K562 (cell line): ENCODE measurements at regions not wholly inside any gene's neighbourhood (a gene's known extent, or its start where the extent isn't known, plus 50 kb on each side); places are given as distances from the start of the nearest gene placed in this dataset.

ENCODE experiments used
- ATAC-seq: fragments of 200-7000 bp; cut with Tn5 transposase; 3 replicates; pipeline ENCODE4 v1.9.1; 2020; ENCODE audit warnings: moderate library complexity
- BruUV-seq: library from RNA; stranded (reverse); fragments of 400-500 nt; replicated peaks from 2 replicates; lab custom pipeline; 2021; lab: Mats Ljungman, UMichigan
- CTCF ChIA-PET: fragments of 300-600 bp; formaldehyde crosslinking; extraction: SDS; loops from one replicate; lab custom pipeline; 2021; ENCODE audit warnings: low intra/inter-chr PET ratio; lab: Yijun Ruan, JAX
- POLR2A ChIA-PET: fragments of 300-600, 350-650 bp; sonication (Branson Sonifier 250); formaldehyde crosslinking; extraction: SDS; loops from one replicate; lab custom pipeline; 2021; ENCODE audit warnings: antibody characterized with exemption, inconsistent platforms; lab: Yijun Ruan, JAX
- DNase-seq, 4 experiments: peaks; one replicate each; pipeline versions ENCODE4 v3.0.0 to v3.0.0-alpha.2; 2011 to 2018; ENCODE audit warnings: low spot score in 3 of 4, mixed read lengths in 3 of 4; ENCODE audit errors: extremely low read depth in 1 of 4
- FAIRE-seq: peaks from 2 replicates; lab custom pipeline; 2011; peaks lifted over from hg19 to GRCh38; lab: Jason Lieb, UNC
- H2AFZ ChIP-seq: 2 replicates; pipeline ENCODE4 v1.6.0; 2011; ENCODE audit warnings: low read depth, low read length, control low read depth, inconsistent platforms
- H3K27ac ChIP-seq: fragments of 200-600 bp; 3 replicates; pipeline ENCODE4 v1.8.0; 2011; ENCODE audit warnings: low read depth, mild to moderate bottlenecking, control low read depth, inconsistent platforms, low read length, moderate library complexity, mixed read lengths; ENCODE audit errors: extremely low read depth
- H3K27me3 ChIP-seq, 2 experiments: fragments of 300-600 bp in 1 of 2; 2 replicates in 1 of 2; 3 replicates in 1 of 2; pipeline versions ENCODE4 v1.6.0 to v1.8.0; 2011; ENCODE audit warnings: inconsistent platforms in 2 of 2, low read length in 2 of 2, mild to moderate bottlenecking in 1 of 2, mixed read lengths in 1 of 2, moderate library complexity in 1 of 2; ENCODE audit not compliant: control insufficient read depth in 2 of 2, insufficient read depth in 2 of 2
- H3K36me3 ChIP-seq: fragments of 300-600 bp; 3 replicates; pipeline ENCODE4 v1.8.0; 2011; ENCODE audit warnings: mild to moderate bottlenecking, low read length, inconsistent platforms; ENCODE audit not compliant: control insufficient read depth, insufficient read depth
- H3K4me1 ChIP-seq, 2 experiments: fragments of 200-600 bp in 1 of 2; replicated peaks in 1 of 2; 2 replicates in 1 of 2; 3 replicates in 1 of 2; pipeline versions ENCODE4 v1.5.1 to v1.8.0; 2011; ENCODE audit warnings: inconsistent platforms in 2 of 2, low read length in 2 of 2, mild to moderate bottlenecking in 1 of 2, mixed read lengths in 1 of 2, moderate library complexity in 1 of 2; ENCODE audit not compliant: control insufficient read depth in 2 of 2, insufficient read depth in 2 of 2
- H3K4me2 ChIP-seq: 2 replicates; pipeline ENCODE4 v1.6.1; 2011; ENCODE audit warnings: low read length, control low read depth, inconsistent platforms, mixed read lengths; ENCODE audit not compliant: insufficient read depth
- H3K4me3 ChIP-seq: fragments of 200-600 bp; sonication (generic), shearing (Covaris generic); 2 replicates; pipeline ENCODE4 v1.5.1; 2016; ENCODE audit warnings: control low read depth, inconsistent platforms
- H3K79me2 ChIP-seq: fragments of 200-600 bp; 3 replicates; pipeline ENCODE4 v1.8.0; 2011; ENCODE audit warnings: low read length, inconsistent platforms; ENCODE audit not compliant: control insufficient read depth, insufficient read depth
- H3K9ac ChIP-seq, 2 experiments: 2 replicates each; pipeline versions ENCODE4 v1.6.0 to v1.6.1; 2011; ENCODE audit warnings: low read depth in 2 of 2, low read length in 2 of 2, control low read depth in 1 of 2, inconsistent platforms in 1 of 2, mild to moderate bottlenecking in 1 of 2, mixed read lengths in 1 of 2; ENCODE audit not compliant: insufficient read depth in 1 of 2
- H3K9me1 ChIP-seq: one replicate; pipeline ENCODE4 v1.6.0; 2011; ENCODE audit warnings: inconsistent platforms, mild to moderate bottlenecking, low read length, moderate library complexity; ENCODE audit not compliant: control insufficient read depth, insufficient read depth
- H3K9me3 ChIP-seq: replicated peaks from 2 replicates; pipeline ENCODE4 v1.5.1; 2011; ENCODE audit warnings: low read depth, low read length, inconsistent platforms; ENCODE audit not compliant: control insufficient read depth, insufficient read depth
- H4K20me1 ChIP-seq: replicated peaks from 2 replicates; pipeline ENCODE4 v1.6.1; 2011; ENCODE audit warnings: low read length, inconsistent platforms, mixed read lengths; ENCODE audit not compliant: control insufficient read depth, insufficient read depth
- GABPB1 ChIP-seq: sonication (generic); formaldehyde crosslinking; IDR thresholded peaks from 2 replicates; pipeline ENCODE4 v1.8.0; 2022; ENCODE audit warnings: mild to moderate bottlenecking, missing genetic modification reagents
- MAFK ChIP-seq: IDR thresholded peaks from 2 replicates; pipeline ENCODE4 v1.6.1; 2011; ENCODE audit warnings: low read length, improper control_type of control experiment
- MTA2 ChIP-seq: fragments of 450-650 bp; IDR thresholded peaks from 2 replicates; pipeline ENCODE4 v1.6.1; 2016; ENCODE audit warnings: low read depth
- PPARD ChIP-seq: fragments of 250-450 bp; sonication (Bioruptor Pico); IDR thresholded peaks from 2 replicates; pipeline ENCODE4 v1.8.0; 2022; ENCODE audit warnings: inconsistent platforms, mild to moderate bottlenecking, moderate library complexity
- SMAD3 ChIP-seq: fragments of 450-650 bp; formaldehyde crosslinking; conservative IDR thresholded peaks from 2 replicates; pipeline ENCODE4 v1.4.0; 2020; ENCODE audit warnings: mild to moderate bottlenecking
- TAL1 ChIP-seq: fragments of 450-650 bp; IDR thresholded peaks from 2 replicates; pipeline ENCODE4 v1.6.1; 2016; ENCODE audit warnings: mild to moderate bottlenecking
- TCF7L2 ChIP-seq: fragments of 150-350 bp; IDR thresholded peaks from 2 replicates; pipeline ENCODE4 v1.6.1; 2016; ENCODE audit warnings: low read depth, mild to moderate bottlenecking, low read length, moderate library complexity
- ZSCAN29 ChIP-seq: fragments of 450-650 bp; IDR thresholded peaks from 2 replicates; pipeline ENCODE4 v1.6.1; 2017
- WGBS: fragments of 100-300 bp; shearing (Covaris generic); methylation state at CpG from one replicate; pipeline ENCODE4 v1.1.6; 2016; ENCODE audit warnings: low coverage, mixed read lengths; ENCODE audit not compliant: insufficient coverage; ENCODE audit errors: missing lambda C conversion rate; 5-methylcytosine and 5-hydroxymethylcytosine counted together
- in situ Hi-C: fragments of 300-500 bp; cut with MboI; formaldehyde crosslinking; loops from 4 replicates; pipeline ENCODE4 v1.15.0; 2018; ENCODE audit warnings: inconsistent platforms, mixed read lengths
- intact Hi-C: fragments of 100-400 bp; cut with micrococcal nuclease; formaldehyde crosslinking; loops from 2 replicates; pipeline ENCODE4 v1.14.2; 2022
- TF ChIP-seq, protein P1 (sequence below): sonication (generic); formaldehyde crosslinking; IDR thresholded peaks from 2 replicates; pipeline ENCODE4 v1.8.1; 2023; ENCODE audit warnings: mild to moderate bottlenecking, missing genetic modification reagents
- TF ChIP-seq, protein P2 (sequence below): fragments of 250-450 bp; sonication (Bioruptor Pico); IDR thresholded peaks from 2 replicates; pipeline ENCODE4 v1.8.0; 2022; ENCODE audit warnings: moderate library complexity, mild to moderate bottlenecking, inconsistent platforms
- TF ChIP-seq, protein P3 (sequence below): fragments of 450-650 bp; IDR thresholded peaks from 2 replicates; pipeline ENCODE4 v1.6.1; 2014; ENCODE audit warnings: low read depth, mild to moderate bottlenecking, moderate library complexity, borderline replicate concordance
- TF ChIP-seq, protein P4 (sequence below): sonication (generic); formaldehyde crosslinking; IDR thresholded peaks from 2 replicates; pipeline ENCODE4 v1.5.0; 2020; ENCODE audit warnings: missing genetic modification reagents

DNA sequence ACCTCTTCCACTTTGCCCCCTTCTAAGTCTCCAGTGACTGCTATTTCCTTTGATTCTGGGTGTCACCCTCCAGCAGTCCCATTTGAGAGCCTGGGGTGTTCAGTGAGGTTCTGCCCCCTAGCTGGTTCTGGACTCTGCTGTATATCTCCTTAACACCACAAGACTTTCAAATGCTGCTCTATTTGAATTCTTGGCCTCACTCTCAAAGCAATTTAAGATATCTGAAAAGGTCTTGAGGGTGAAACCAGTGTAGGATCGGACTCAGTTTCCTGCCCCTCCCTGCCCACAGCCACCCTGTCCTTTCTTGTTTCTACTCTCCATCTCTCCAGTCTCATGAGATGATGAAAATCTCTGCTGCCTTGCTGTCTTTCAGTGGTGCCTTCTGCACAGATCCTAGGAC is 280.9 kb downstream of the TENT4A start:
- TF ChIP-seq MAFK (no peak), SMAD3 (CRISPR knock-in tag) (no peak), TCF7L2 (no peak)
- TF ChIP-seq, protein P1, sequence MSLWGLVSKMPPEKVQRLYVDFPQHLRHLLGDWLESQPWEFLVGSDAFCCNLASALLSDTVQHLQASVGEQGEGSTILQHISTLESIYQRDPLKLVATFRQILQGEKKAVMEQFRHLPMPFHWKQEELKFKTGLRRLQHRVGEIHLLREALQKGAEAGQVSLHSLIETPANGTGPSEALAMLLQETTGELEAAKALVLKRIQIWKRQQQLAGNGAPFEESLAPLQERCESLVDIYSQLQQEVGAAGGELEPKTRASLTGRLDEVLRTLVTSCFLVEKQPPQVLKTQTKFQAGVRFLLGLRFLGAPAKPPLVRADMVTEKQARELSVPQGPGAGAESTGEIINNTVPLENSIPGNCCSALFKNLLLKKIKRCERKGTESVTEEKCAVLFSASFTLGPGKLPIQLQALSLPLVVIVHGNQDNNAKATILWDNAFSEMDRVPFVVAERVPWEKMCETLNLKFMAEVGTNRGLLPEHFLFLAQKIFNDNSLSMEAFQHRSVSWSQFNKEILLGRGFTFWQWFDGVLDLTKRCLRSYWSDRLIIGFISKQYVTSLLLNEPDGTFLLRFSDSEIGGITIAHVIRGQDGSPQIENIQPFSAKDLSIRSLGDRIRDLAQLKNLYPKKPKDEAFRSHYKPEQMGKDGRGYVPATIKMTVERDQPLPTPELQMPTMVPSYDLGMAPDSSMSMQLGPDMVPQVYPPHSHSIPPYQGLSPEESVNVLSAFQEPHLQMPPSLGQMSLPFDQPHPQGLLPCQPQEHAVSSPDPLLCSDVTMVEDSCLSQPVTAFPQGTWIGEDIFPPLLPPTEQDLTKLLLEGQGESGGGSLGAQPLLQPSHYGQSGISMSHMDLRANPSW (CRISPR knock-in tag), result no peak
- ChIA-PET POLR2A (no interaction called here), CTCF (no interaction called here)
- no peaks in the 10 kb centered on the region for H3K79me2 ChIP-seq
- no peaks in the 10 kb centered on the region for H3K27me3 ChIP-seq
- no peak overlapping the region for H3K4me2 ChIP-seq
- no peak overlapping the region for H2AFZ ChIP-seq
- intact Hi-C loops (no loop called here), in situ Hi-C loops (no loop called here)
- no peak for ATAC-seq
- no peak for FAIRE-seq
- no TSS peak for BruUV-seq
- DNase-seq, result no peak
- H3K4me3 ChIP-seq, result no peak overlapping the region
- no peaks in the 10 kb centered on the region for H3K36me3 ChIP-seq
- no peaks in the 10 kb centered on the region for H3K4me1 ChIP-seq
- H3K9ac ChIP-seq, result no peak overlapping the region
- H3K9me3 ChIP-seq, result no peaks in the 10 kb centered on the region
- 0% methylated on average over 1 of the region's 1 CpG for WGBS
- H3K9me1 ChIP-seq, result no peaks in the 10 kb centered on the region
- no peaks in the 10 kb centered on the region for H4K20me1 ChIP-seq
- H3K27ac ChIP-seq, result no peak overlapping the region

DNA sequence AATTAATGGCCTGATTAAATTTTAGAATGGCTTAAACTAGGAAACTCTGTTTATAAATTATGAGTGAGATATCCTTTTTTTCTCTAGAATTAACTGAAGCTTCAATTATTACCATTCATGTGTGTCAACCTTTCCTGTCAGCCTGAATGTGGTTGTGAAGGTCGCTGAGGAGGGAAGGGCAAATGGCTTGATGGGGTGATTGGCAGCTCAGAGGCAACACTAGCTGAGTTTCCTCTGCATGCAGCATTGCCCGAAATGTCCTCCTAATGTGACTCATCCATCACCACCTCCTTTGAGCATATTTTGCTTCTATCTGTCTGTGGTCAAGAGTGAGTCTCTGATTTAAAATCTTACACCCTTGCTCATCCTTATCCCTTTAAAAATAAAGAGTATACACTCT is 281.9 kb downstream of the TENT4A start:
- H3K79me2 ChIP-seq, result no peaks in the 10 kb centered on the region
- DNase-seq (no peak), ATAC-seq (no peak), FAIRE-seq (no peak)
- ChIA-PET CTCF (no interaction called here), POLR2A (no interaction called here)
- intact Hi-C loops (no loop called here), in situ Hi-C loops (no loop called here)
- no peaks in the 10 kb centered on the region for H3K4me1 ChIP-seq
- no peak overlapping the region for H3K27ac ChIP-seq
- H4K20me1 ChIP-seq, result no peaks in the 10 kb centered on the region
- no peak overlapping the region for H3K4me3 ChIP-seq
- H3K9ac ChIP-seq, result no peak overlapping the region
- WGBS, result 0% methylated on average over 2 of the region's 2 CpGs
- H3K9me1 ChIP-seq, result no peaks in the 10 kb centered on the region
- H3K27me3 ChIP-seq, result no peaks in the 10 kb centered on the region
- no peaks in the 10 kb centered on the region for H3K9me3 ChIP-seq
- BruUV-seq, result no TSS peak
- no peak overlapping the region for H3K4me2 ChIP-seq
- no peaks in the 10 kb centered on the region for H3K36me3 ChIP-seq
- H2AFZ ChIP-seq, result no peak overlapping the region
- TF ChIP-seq, protein P2, sequence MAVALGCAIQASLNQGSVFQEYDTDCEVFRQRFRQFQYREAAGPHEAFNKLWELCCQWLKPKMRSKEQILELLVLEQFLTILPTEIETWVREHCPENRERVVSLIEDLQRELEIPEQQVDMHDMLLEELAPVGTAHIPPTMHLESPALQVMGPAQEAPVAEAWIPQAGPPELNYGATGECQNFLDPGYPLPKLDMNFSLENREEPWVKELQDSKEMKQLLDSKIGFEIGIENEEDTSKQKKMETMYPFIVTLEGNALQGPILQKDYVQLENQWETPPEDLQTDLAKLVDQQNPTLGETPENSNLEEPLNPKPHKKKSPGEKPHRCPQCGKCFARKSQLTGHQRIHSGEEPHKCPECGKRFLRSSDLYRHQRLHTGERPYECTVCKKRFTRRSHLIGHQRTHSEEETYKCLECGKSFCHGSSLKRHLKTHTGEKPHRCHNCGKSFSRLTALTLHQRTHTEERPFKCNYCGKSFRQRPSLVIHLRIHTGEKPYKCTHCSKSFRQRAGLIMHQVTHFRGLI, result no peak
- TF ChIP-seq MTA2 (no peak), ZSCAN29 (no peak), PPARD (CRISPR knock-in tag) (no peak), GABPB1 (CRISPR knock-in tag) (no peak), TAL1 (no peak)
- TF ChIP-seq, protein P3, sequence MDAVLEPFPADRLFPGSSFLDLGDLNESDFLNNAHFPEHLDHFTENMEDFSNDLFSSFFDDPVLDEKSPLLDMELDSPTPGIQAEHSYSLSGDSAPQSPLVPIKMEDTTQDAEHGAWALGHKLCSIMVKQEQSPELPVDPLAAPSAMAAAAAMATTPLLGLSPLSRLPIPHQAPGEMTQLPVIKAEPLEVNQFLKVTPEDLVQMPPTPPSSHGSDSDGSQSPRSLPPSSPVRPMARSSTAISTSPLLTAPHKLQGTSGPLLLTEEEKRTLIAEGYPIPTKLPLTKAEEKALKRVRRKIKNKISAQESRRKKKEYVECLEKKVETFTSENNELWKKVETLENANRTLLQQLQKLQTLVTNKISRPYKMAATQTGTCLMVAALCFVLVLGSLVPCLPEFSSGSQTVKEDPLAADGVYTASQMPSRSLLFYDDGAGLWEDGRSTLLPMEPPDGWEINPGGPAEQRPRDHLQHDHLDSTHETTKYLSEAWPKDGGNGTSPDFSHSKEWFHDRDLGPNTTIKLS, result no peak
- TF ChIP-seq, protein P4, sequence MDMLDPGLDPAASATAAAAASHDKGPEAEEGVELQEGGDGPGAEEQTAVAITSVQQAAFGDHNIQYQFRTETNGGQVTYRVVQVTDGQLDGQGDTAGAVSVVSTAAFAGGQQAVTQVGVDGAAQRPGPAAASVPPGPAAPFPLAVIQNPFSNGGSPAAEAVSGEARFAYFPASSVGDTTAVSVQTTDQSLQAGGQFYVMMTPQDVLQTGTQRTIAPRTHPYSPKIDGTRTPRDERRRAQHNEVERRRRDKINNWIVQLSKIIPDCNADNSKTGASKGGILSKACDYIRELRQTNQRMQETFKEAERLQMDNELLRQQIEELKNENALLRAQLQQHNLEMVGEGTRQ (CRISPR knock-in tag), result no peak
